B cell (primary cell): ENCODE measurements at regions not wholly inside any gene's neighbourhood (a gene's known extent, or its start where the extent isn't known, plus 50 kb on each side); places are given as distances from the start of the nearest gene placed in this dataset.
"Not testable (repeated sequence)": the region's sequence is repeated elsewhere in the genome, so short reads cannot be mapped to it uniquely, and the experiment has no call there.

Experiments used
- ATAC-seq: fragments of 200-7000 bp; cut with Tn5 transposase; one replicate; pipeline ENCODE4 v1.10.0; 2021; ENCODE audit warnings: low read depth, mild to moderate bottlenecking, moderate number of reproducible peaks, moderate library complexity
- CTCF ChIA-PET: fragments of 350-600 bp; sonication (Branson Sonifier 250); formaldehyde crosslinking; loops from one replicate; lab custom pipeline; 2021; ENCODE audit warnings: antibody characterized with exemption, inconsistent platforms; lab: Charles Lee
- POLR2A ChIA-PET: fragments of 350-600 bp; sonication (Branson Sonifier 250); formaldehyde crosslinking; loops from one replicate; lab custom pipeline; 2021; ENCODE audit warnings: antibody characterized with exemption; lab: Charles Lee
- DNase-seq: peaks from one replicate; pipeline ENCODE4 v3.0.0; 2013
- H2AFZ ChIP-seq: 2 replicates; pipeline ENCODE4 v1.6.1; 2012; ENCODE audit warnings: mild to moderate bottlenecking, low read depth, low read length; ENCODE audit not compliant: insufficient read depth, poor library complexity, severe bottlenecking
- H3K27ac ChIP-seq, 2 donors: 1 replicate in 1 of 2; 2 replicates in 1 of 2; pipeline ENCODE4 v1.5.1; 2012 to 2013; ENCODE audit warnings: low read length in 2 of 2, mild to moderate bottlenecking in 2 of 2, moderate library complexity in 1 of 2
- H3K27me3 ChIP-seq, 4 experiments: fragments of 200-600 bp in 1 of 4; sonication (generic) in 1 of 4; replicated peaks in 1 of 4; 1 replicate in 2 of 4; 2 replicates in 2 of 4; pipeline versions ENCODE4 v1.6.1 to v1.7.0; 2013 to 2016; ENCODE audit warnings: low read length in 3 of 4, mild to moderate bottlenecking in 2 of 4, mixed read lengths in 1 of 4, moderate library complexity in 1 of 4; ENCODE audit not compliant: insufficient read depth in 4 of 4, control insufficient read depth in 3 of 4; ENCODE audit errors: control extremely low read depth in 1 of 4
- H3K36me3 ChIP-seq, 2 experiments: replicated peaks in 1 of 2; 1 replicate in 1 of 2; 2 replicates in 1 of 2; pipeline versions ENCODE4 v1.6.1 to v1.7.1; 2013; ENCODE audit warnings: low read length in 1 of 2; ENCODE audit not compliant: insufficient read depth in 2 of 2, control insufficient read depth in 1 of 2; ENCODE audit errors: control extremely low read depth in 1 of 2, extremely low read depth in 1 of 2
- H3K4me1 ChIP-seq, 2 donors: fragments of 200-600 bp in 1 of 2; sonication (generic) in 1 of 2; 1 replicate in 1 of 2; 2 replicates in 1 of 2; pipeline versions ENCODE4 v1.5.1 to v1.6.1; 2013 to 2017; ENCODE audit warnings: low read length in 2 of 2; ENCODE audit not compliant: control insufficient read depth in 2 of 2, insufficient read depth in 2 of 2
- H3K4me2 ChIP-seq: replicated peaks from 2 replicates; pipeline ENCODE3; 2012; ENCODE audit warnings: mild to moderate bottlenecking, low read depth, low read length; ENCODE audit not compliant: poor library complexity, severe bottlenecking
- H3K4me3 ChIP-seq, 5 experiments: fragments of 200-600 bp in 1 of 5; sonication (generic) in 1 of 5; 1 replicate in 3 of 5; 2 replicates in 2 of 5; pipeline versions ENCODE4 v1.5.1 to v1.7.0; 2011 to 2016; ENCODE audit warnings: low read length in 4 of 5, mild to moderate bottlenecking in 4 of 5, low read depth in 2 of 5, control low read depth in 1 of 5, moderate library complexity in 1 of 5; ENCODE audit not compliant: insufficient read depth in 1 of 5; ENCODE audit errors: control extremely low read depth in 1 of 5, extremely low read depth in 1 of 5
- H3K79me2 ChIP-seq: fragments of 200-600 bp; sonication (generic); one replicate; pipeline ENCODE4 v1.6.0; 2016; ENCODE audit warnings: low read length; ENCODE audit not compliant: control insufficient read depth, insufficient read depth
- H3K9ac ChIP-seq: fragments of 200-600 bp; sonication (generic); 2 replicates; pipeline ENCODE4 v1.6.1; 2017; ENCODE audit warnings: mild to moderate bottlenecking, low read length, moderate library complexity
- H3K9me3 ChIP-seq, 3 donors: one replicate each; pipeline versions ENCODE4 v1.6.1 to v1.7.1; 2013; ENCODE audit warnings: low read length in 2 of 3; ENCODE audit not compliant: control insufficient read depth in 2 of 3, insufficient read depth in 1 of 3; ENCODE audit errors: control extremely low read depth in 1 of 3
- H4K20me1 ChIP-seq: 2 replicates; pipeline ENCODE4 v1.6.0; 2012; ENCODE audit warnings: mild to moderate bottlenecking, low read length; ENCODE audit not compliant: insufficient read depth, control insufficient read depth, poor library complexity, severe bottlenecking
- H3K27ac Mint-ChIP-seq: one replicate; pipeline ENCODE4 v1.8.0; 2021; ENCODE audit warnings: mixed read lengths
- H3K27me3 Mint-ChIP-seq: one replicate; pipeline ENCODE4 v1.8.0; 2021; ENCODE audit warnings: mixed read lengths
- H3K4me1 Mint-ChIP-seq: one replicate; pipeline ENCODE4 v1.8.0; 2021; ENCODE audit warnings: mixed read lengths
- H3K4me3 Mint-ChIP-seq: one replicate; pipeline ENCODE4 v1.8.0; 2021; ENCODE audit warnings: mixed read lengths
- H3K9me3 Mint-ChIP-seq: one replicate; pipeline ENCODE4 v1.8.0; 2022; ENCODE audit warnings: mixed read lengths; ENCODE audit not compliant: insufficient read depth
- EZH2 ChIP-seq: IDR thresholded peaks from 2 replicates; pipeline ENCODE4 v1.6.1; 2012; ENCODE audit warnings: borderline replicate concordance, low read depth, mild to moderate bottlenecking, moderate library complexity, low read length; ENCODE audit not compliant: insufficient read depth, poor library complexity, severe bottlenecking
- WGBS: methylation state at CpG from one replicate; pipeline ENCODE4 v1.1.5; 2013; ENCODE audit warnings: missing lambda C conversion rate; ENCODE audit not compliant: insufficient coverage; 5-methylcytosine and 5-hydroxymethylcytosine counted together
- intact Hi-C: fragments of 100-400 bp; cut with micrococcal nuclease; formaldehyde crosslinking; loops from one replicate; pipeline ENCODE4 v1.10.0; 2022
- TF ChIP-seq, protein P1 (sequence below): fragments of 200-600 bp; IDR thresholded peaks from one replicate; pipeline ENCODE4 v1.8.0; 2022; ENCODE audit warnings: antibody characterized with exemption, mild to moderate bottlenecking

DNA sequence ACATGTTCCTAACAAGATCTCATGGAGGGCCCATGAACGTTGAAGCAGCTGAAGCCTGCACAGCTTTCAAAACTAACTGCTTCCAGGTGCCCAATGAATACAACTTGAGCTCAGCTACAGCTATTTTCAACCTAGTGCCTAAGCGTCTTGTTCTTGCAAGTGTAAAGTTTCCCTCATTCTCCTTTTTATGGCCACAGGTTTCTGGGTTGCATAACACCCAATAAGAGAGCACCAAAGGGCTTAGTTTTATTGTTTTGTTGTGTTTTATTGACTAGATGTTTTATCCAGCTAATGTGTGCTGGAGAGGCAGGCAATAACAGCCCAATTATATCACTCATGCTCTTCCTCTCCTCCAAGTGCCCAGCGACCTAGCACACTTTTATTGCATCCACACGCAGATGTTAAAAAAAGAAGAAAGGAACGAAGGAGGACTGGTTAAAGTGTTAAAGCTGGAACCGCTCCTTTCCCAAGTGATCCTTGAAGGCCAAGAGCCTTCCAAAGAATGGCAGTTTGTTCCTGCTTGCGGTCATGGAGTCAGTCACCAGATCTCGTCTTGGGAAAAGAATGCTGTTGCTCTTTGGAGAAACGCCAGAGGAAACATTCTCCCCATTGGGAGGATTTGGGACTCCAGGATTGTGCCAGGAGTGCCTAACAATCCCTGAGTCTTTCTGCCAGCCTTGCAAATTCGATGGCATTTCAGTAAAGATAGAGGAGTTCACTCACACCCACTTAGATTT, 156.9 kb downstream of the MEX3B start:
- Histone ChIP-seq H3K79me2 (no peaks in the 10 kb centered on the region), H3K4me3 (no peak overlapping the region), H3K27me3 (no peaks in the 10 kb centered on the region), H3K4me1 (no peaks in the 10 kb centered on the region), H3K9me3 (no peaks in the 10 kb centered on the region), H3K27ac (no peak overlapping the region), H4K20me1 (no peaks in the 10 kb centered on the region), H2AFZ (no peak overlapping the region), H3K36me3 (no peaks in the 10 kb centered on the region), H3K9ac (no peak overlapping the region), H3K4me2 (no peak overlapping the region)
- Mint-ChIP-seq H3K4me1 (no peaks in the 10 kb centered on the region), H3K27ac (no peak overlapping the region), H3K27me3 (peaks cover 4% of the 10 kb centered on the region), H3K4me3 (no peak overlapping the region), H3K9me3 (no peaks in the 10 kb centered on the region)
- ChIA-PET POLR2A (no interaction called here), CTCF (no interaction called here)
- 89% methylated on average over 5 of the region's 10 CpGs for WGBS
- DNase-seq: no peak
- TF ChIP-seq, protein P1, sequence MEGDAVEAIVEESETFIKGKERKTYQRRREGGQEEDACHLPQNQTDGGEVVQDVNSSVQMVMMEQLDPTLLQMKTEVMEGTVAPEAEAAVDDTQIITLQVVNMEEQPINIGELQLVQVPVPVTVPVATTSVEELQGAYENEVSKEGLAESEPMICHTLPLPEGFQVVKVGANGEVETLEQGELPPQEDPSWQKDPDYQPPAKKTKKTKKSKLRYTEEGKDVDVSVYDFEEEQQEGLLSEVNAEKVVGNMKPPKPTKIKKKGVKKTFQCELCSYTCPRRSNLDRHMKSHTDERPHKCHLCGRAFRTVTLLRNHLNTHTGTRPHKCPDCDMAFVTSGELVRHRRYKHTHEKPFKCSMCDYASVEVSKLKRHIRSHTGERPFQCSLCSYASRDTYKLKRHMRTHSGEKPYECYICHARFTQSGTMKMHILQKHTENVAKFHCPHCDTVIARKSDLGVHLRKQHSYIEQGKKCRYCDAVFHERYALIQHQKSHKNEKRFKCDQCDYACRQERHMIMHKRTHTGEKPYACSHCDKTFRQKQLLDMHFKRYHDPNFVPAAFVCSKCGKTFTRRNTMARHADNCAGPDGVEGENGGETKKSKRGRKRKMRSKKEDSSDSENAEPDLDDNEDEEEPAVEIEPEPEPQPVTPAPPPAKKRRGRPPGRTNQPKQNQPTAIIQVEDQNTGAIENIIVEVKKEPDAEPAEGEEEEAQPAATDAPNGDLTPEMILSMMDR: no peak
- TF ChIP-seq EZH2: no peak
- intact Hi-C loops: no loop called here
- no peak for ATAC-seq

DNA sequence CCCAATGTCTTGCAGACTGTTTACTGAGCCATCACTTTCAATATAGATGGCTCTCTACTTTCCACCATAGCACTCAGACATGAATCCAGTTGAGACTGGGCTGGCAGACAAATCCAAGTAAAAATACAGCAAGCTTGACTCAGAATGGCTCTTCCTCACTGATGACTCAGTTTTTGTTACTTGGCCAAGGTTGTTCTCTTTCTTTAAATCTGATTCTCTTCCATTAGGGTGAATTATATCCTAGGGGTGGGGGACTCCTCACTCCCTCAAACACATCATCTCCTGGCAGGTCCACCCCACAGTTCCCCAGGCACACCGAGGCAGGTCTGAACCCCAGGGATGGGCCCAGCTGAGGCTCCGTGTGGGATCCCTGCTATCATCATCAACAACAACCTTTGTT, 157.9 kb downstream of the MEX3B start:
- Histone ChIP-seq H3K4me2 (no peak overlapping the region), H3K4me1 (no peaks in the 10 kb centered on the region), H3K9ac (no peak overlapping the region), H3K79me2 (no peaks in the 10 kb centered on the region), H3K27ac (no peak overlapping the region), H3K9me3 (no peaks in the 10 kb centered on the region), H3K4me3 (no peak overlapping the region), H3K27me3 (no peaks in the 10 kb centered on the region), H2AFZ (no peak overlapping the region), H3K36me3 (no peaks in the 10 kb centered on the region), H4K20me1 (no peaks in the 10 kb centered on the region)
- WGBS: no CpG with 5 or more reads among the region's 2 CpGs
- Mint-ChIP-seq H3K27me3 (peaks cover 4% of the 10 kb centered on the region), H3K27ac (no peak overlapping the region), H3K4me3 (no peak overlapping the region), H3K9me3 (no peaks in the 10 kb centered on the region), H3K4me1 (no peaks in the 10 kb centered on the region)
- DNase-seq: no peak
- TF ChIP-seq EZH2: no peak
- TF ChIP-seq, protein P1: no peak
- ChIA-PET CTCF (no interaction called here), POLR2A (no interaction called here)
- no peak for ATAC-seq
- intact Hi-C loops: no loop called here

DNA sequence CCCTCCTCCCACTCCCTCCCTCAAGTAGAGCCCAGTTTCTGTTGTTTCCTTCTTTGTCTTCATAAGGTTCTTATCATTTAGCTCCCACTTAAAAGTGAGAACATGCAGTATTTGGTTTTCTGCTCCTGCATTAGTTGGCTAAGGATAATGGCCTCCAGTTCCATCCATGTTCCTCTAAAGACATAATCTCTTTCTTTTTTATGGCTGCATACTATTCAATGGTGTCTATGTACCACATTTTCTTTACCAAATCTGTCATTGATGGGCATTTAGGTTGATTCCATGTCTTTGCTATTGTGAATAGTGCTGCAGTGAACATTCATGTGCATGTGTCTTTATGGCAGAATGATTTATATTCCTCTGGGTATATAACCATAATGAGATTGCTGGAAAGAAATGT, 158.6 kb downstream of the MEX3B start:
- ATAC-seq, CTCF ChIA-PET, H3K9ac ChIP-seq, intact Hi-C loops, H3K4me2 ChIP-seq, H3K9me3 Mint-ChIP-seq, H4K20me1 ChIP-seq, H3K27ac ChIP-seq, H3K27me3 ChIP-seq, H3K9me3 ChIP-seq, H3K27me3 Mint-ChIP-seq, H3K36me3 ChIP-seq, DNase-seq, H3K4me3 Mint-ChIP-seq, H2AFZ ChIP-seq, H3K4me1 ChIP-seq, POLR2A ChIA-PET, H3K4me1 Mint-ChIP-seq, H3K79me2 ChIP-seq, H3K4me3 ChIP-seq, H3K27ac Mint-ChIP-seq: not testable (repeated sequence)
